HG03342 (cell line): ENCODE measurements at regions not wholly inside any gene's neighbourhood (a gene's known extent, or its start where the extent isn't known, plus 50 kb on each side); places are given as distances from the start of the nearest gene placed in this dataset.
"Not testable (repeated sequence)": the region's sequence is repeated elsewhere in the genome, so short reads cannot be mapped to it uniquely, and the experiment has no call there.

Experiments used
- ATAC-seq: cut with Tn5 transposase; IDR thresholded peaks from one replicate; pipeline ENCODE4 v1.9.1; 2021; ENCODE audit warnings: mild to moderate bottlenecking, moderate library complexity; ENCODE audit not compliant: unreplicated experiment

DNA sequence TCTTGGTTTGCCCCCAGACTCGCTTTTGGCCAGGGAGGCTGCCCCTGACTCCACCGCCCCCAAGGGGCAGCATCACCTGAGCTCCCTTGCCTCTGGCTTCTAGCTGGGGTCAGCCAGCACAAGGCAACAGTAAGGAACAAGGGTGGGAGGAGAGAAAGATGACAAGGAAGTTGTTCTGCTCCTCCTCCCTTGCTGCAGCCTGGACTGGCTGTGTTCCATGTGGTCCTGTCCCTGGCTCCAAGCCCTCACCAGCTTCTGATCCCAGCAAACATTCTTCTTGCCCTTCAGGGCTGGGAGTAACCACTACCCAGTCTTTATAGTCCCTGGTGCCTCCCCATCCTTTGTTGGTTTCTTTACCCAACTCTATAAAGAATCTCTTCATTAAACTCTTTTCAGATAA, 100.3 kb upstream of the SPIN1 start:
- ATAC-seq, result no peak

DNA sequence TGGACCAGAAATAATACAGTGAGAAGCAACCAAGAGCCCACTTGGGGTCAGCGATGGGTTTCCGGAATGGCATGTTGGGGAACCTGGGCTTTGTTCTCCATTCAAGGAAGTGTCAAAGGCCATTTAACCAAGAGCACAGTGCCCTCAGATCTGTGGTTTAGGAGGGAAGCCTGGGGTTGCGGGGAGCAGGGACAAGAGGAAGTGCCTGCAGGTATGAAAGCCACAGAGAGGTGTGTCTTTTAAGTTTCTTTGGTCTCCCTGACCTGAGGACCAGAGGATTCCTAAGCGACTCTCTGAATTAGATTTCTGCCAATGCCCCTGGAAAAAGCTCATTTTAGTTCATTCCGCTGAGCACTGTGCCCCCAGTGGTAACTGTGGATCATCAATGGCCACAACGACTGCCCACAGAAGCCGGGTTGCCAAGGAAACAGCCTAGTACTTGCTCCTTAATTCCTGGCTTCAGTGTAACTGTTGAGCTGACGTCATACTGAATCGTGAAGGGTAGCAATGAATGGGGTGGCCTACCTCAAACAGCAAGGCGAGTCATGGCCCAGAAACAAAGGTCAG, 107.3 kb upstream of the SPIN1 start:
- no peak for ATAC-seq

DNA sequence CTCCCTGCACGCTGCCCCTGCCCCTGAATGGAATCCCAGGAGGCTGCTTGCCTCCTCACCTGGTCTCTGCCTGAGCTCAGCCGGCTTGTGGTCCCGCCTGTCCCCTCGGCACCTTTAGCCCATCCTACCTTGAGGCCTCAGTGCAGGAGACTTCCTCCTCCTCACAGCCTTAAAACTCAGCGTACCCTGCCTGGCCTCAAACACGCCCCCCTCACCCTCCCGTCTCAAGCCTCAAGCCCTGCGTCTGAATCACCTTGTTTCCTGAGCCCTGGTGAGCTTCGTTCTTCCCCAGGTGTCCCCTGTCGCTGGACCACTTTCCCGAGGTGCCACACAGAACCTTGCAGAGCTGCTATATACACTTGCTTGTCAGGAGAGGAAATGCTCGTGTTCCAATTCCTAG, 110.2 kb upstream of the SPIN1 start:
- no peak for ATAC-seq

DNA sequence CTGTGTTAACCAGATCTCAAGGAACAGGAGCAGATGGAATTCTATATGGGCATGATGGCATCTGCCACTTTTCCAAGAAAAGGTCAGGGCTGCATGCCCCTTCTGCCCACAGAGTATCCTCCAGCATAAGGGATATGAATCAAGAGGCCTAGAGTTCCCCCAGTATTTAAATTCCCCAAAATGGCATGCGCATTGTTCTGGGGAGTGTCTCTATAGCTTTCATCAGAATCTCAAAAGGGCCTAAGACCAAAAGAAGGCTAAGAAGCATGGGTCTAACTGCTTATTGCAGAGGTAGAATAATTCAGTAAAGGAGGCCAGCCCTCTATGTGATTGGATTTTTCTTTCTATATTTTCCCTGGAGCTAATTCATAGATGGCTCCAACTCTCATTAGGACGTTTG, 114.2 kb upstream of the SPIN1 start:
- no peak for ATAC-seq

DNA sequence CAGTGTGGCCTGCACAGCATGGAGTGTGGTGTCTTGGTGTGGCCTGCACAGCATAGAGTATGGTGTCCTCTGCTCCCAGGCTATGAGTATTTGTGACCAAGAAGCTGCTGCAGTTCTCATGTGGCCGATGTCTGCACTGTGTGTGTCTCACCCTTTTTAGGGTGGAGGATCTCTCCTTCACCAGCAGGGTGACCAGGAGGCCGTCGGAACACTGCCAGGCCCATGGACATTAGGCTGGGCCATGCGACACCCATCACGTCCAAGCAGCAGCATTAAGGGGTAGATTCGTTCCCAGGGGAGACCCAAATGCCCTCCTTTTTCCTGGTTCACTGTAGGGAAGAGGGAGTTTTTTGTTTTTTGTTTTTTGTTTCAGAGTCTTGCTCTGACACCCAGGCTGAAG, 115.3 kb upstream of the SPIN1 start:
- ATAC-seq, result no peak

DNA sequence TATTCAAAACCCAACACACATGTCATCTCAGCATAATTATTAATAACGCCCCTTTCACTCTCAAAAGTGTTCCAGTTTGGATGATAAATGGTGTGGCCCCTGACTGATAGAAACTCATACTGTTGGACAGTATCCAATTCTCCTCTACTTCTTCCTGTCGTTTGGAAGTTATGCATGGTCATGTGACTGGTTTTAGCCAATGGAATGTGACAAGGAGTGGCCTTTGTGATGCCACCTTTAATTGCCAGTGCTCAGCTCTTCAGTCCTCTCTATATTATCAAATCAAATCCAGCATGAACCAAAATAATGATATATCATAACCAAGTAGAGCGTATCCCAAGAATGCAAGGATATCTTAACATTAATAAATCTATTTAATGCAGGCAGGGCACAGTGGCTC, 117.8 kb upstream of the SPIN1 start:
- ATAC-seq, result no peak

DNA sequence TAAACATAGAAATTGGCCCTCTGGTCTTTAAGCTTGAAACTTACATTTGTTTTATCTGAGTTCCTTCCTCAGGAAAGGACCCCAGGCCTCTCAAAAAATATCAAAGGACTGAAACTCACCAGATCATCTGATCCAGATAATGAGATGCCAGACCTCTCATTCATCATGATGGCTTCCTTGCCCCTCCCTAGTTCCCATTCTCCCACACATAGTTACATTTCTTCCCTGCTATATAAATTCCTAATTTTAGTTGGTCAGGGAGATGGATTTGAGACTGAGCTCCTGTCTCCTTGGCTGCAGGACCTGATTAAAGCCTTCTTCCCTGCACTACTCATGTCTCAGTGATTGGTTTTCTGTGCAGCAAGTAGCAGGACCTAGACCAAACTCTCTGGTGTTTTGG, 119.4 kb upstream of the SPIN1 start:
- ATAC-seq, result no peak

DNA sequence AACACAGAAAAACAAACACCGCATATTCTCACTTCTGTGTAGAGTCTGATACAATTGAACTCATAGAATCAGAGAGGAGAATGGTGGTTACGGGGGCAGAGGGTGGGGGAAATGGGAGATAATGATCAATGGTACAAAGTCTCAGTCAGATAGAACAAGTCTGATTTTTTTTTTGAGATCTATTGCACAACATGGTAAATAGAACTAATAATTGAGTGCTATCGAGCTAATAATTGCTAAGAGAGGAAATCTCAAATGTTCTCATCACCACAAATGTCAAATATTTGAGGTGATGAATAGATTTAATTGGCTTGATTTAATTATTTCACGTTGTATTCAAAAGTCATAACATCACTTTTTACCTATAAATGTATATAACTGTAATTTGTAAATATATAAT, 121.0 kb upstream of the SPIN1 start:
- no peak for ATAC-seq

DNA sequence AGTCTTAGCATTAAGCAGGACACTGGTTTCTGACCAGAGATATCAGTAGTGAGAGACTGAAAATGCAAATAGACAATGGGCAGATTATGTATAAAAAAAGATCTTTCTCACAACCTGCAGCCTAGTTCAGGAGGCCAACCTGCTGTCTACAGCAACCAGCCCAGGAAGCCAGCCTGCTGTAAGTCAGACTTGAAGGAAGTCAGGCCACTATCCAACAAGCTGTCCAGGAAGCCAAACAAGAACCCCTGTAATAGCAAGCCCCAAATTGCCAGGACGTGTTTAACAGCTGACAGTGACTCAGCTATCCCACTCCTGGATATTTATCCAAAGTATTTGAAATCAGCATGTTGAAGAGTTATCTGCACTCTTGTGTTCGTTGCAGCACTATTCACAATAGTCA, 121.8 kb upstream of the SPIN1 start:
- ATAC-seq, result no peak

DNA sequence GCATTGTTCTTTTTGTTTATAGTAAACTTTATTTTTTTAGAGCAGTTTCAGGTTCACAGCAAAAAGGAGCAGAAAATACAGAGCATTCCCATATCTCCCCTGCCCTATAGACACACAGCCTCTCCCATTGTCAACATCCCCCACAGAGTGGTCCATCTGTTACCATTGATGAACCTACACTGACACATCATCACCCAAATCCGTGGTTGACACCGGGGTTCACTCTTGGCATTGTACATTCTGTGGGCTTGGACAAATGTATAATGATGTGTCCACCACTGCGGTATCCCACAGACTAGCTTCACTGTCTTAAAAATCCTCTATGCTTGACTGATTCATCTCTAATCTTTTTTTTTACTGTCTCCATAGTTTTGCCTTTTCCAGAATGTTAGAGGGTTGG, 120.7 kb upstream of the SPATA31C2 start:
- ATAC-seq, result no peak

DNA sequence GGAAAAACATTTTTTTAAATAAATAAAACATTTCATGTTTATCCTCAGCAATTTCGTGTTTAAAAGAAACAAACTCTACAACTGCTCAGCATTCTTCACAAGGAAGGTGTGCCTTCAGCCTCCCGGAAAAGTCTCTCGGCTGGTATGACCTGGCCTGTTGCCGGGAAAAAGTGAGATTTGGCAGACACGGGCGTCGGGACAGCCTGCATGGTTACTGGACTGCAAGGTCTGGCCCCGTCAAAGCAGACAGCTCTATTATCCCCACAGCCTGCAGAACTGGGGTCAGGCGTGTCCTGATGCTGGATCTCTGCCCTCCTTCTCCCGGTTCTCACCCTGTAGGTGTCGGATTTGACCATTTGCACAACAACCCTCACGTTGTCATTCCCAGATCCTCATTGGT, 120.3 kb upstream of the SPATA31C2 start:
- no peak for ATAC-seq

DNA sequence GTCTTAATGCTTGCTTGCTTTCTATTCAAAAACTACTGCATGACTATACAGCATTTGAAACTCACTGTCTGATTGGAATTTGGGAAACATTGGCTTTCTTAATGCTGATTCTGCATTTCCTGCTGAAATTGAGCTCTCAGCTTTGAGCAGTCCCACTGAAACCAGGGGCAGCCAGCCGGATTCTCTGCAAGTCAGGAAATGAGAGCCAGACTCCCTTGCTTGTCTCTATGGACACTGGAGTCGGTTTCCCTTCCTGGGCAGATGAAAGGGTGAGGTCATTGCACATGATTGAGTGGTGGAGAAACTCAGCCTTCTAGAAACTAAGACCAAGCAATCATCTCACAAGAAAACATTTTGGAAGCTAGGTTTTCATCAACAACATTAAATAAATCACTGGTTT, 119.7 kb upstream of the SPATA31C2 start:
- no peak for ATAC-seq

DNA sequence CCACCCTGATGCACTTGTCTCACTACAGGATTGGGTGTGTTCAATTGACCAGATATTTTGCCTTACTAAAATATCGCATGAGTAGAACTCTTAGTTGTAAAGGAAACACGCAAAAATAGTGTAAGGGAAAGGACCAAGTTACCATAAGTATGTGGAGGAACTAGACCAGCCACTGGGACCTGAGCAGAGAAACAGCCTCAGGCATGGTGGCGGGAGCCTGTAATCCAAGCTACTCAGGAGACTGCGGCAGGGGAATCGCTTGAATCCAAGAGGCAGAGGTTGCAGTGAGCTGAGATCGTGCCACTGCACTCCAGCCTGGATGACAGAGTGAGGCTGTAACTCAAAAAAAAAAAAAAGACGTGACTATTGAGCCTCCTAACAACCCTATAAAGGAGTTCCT, 117.9 kb upstream of the SPATA31C2 start:
- ATAC-seq, result no peak

DNA sequence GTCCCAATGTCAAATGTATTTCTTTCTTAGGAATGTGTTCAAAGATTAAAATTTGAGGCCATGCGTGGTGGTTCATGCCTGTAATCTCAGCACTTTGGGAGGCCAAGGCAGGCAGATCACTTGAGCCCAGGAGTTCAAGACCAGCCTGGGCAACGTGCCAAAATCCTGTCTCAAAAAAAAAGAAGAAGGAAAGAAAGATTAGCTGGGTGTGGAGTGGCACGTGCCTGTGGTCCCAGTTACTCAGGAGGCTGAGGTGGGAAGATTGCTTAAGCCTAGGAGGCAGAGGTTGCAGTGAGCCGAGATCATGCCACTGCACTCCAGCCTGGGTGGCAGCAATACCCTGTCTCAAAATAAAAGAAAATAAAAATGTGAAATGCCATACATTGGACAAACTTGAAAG, 117.5 kb upstream of the SPATA31C2 start:
- not testable (repeated sequence) for ATAC-seq

DNA sequence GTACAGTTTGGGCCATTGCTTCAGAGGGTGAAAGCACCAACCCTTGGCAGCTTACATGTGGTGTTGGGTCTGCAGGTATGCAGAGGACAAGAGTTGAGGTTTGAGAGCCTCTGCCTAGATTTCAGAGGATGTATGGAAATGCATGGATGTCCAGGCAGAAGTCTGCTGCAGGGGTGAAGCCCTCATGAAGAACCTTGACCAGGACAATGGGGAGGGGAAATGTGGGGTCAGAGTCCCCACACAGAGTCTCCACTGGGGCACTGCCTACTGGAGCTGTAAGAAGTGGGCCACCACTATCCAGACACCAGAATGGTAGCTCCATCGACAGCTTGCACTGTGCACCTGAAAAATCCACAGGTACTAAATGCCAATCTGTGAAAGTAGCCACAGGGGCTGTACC, 113.6 kb upstream of the SPATA31C2 start:
- ATAC-seq, result no peak

DNA sequence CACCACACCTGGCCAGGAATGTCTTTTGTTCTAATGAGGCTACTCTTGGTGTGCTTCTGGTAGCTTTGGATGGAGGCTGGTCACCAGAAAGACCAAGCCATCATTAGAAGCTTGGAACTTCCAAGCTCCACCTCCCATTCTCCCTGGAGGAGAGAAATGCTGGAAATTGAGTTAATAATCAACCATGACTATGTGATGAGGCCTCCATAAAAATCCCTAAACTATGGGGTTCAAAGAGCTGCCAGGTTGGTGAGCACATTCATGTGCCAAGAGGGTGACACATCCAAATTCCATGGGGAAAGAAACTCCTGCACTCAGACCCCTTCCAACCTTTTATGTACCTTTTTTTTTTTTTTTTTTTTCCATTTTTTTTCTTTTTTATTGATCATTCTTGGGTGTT, 105.5 kb upstream of the SPATA31C2 start:
- ATAC-seq, result no peak

DNA sequence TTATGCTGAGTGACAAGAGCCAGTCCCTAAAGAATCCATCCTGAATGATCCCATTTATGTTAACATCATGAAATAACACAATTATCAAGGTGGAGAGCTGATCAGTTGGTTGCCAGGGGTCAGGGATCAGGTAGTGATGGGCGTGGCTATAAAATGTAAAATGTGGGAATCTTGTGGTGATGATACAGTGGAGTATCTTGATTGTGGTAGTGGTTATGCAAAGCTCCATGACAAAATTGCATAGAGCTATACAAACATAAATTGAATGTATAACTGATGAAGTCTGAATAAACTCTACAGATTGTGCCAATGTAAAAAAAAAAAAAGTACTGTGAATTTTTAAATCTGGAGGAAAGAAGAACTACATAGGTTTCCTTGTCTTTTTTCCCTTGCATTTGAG, 104.6 kb upstream of the SPATA31C2 start:
- no peak for ATAC-seq

DNA sequence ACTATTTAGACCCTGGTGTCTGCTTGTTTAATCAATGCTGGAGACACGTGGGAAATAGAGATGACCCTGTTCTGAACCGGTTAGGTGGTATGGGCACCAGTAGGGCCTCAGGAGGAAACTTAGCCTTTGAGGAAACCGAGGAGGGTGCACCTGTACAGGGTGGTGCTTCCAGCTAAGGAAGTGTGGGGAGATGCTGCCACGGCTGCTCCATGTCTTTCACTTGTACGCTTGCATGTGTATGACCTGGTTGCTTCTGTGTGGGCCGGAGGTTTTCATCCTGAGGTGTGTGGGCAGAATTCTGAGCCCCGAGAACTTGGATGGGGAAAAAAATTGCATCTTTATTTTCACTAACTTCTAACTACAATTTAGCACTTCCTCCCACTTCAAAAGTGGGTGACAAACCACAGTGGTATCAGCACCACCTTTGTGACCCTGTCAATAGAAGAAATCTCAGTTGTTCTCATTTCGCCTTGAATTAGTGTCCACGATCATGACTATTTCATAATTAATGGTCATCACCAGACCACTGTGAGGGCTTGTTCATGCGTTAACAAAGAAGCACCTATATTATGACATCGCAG, 99.8 kb upstream of the SPATA31C2 start:
- ATAC-seq, result no peak

DNA sequence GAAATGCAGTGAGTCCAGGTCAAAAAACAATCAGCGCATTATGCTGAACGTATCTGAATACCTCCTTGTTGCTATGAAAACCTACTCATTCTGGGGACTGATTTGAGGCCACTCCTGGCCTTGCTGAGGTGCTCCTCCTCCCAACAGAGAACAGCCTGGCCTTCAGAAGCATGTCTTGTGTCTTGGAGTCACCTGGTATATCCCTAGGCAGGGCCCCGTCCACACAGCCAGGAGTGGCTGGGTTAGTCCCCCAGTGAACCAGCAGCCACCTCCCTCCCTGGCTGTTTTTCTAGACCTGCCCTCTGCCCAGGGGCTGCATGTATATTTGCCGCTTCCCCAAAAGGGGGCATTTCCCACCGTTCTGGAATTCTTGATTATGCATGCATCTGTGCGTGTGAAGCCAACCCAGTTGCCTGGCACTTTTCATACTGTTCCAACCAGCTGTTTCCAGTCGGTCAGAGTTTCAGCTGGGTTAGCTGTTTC, 99.2 kb upstream of the SPATA31C2 start:
- ATAC-seq, result no peak

DNA sequence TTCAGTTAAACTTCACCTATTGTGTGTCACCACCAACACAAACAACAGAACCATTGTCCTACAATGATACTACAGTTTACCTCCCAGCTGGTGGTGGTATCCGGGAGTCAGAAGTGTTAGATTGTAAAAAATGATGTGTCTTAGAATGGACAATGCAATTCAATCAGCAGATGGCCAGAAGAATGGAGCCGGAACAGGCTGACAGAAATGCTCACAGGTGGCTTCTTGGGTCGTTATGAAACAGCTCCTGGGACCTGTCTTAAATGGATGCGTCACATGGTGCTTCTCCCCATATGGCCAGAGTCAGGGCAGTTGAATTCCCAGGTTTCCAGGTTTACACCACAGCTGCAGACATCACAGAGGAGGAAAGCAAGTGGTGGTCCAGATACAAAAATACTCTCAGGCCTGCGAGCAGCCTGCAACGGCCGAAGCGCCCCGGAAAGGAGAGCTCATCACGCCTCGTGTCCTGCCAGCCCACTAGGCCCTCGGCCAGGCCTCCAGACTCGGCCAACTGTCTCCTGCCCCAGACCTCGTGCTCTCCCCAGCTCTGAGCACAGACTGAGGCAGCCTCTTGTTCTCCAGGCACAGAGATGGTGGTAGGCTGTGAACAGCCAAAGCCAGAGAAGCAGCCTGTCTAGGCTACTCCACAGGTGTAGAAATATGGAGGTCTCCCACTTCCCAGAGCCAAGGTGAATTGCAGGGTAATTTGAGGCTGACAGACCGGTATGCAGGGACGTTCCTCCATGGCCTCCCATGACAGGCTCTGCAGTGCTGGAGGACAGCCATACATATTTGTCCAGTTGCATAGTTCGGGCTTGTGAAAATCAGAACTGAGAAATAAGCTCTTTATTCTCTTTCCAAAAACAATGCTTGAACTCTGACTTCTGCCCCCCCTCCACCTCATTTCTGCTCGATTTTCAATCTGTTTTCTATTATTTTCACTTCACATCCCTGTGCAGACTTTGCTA, 98.5 kb upstream of the SPATA31C2 start:
- ATAC-seq, result no peak

DNA sequence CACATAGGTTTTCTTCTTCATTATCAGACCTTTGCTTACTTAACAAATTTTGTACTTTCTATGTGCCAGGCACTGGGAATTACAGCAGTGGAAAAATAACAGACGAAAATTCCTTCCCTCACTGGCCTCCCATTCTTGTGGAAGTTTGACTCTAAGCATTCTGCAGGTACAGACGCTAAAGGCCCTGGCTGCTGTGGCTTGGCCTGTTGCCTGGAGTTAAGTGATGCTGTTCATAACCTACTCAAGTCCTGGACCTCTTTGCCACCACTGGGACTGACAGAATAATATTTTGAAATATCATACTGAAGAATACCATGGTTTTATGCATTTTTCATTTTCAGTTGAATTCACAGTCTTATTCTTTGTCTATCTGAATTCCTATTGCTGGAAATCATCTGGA, 97.3 kb upstream of the SPATA31C2 start:
- no peak for ATAC-seq

DNA sequence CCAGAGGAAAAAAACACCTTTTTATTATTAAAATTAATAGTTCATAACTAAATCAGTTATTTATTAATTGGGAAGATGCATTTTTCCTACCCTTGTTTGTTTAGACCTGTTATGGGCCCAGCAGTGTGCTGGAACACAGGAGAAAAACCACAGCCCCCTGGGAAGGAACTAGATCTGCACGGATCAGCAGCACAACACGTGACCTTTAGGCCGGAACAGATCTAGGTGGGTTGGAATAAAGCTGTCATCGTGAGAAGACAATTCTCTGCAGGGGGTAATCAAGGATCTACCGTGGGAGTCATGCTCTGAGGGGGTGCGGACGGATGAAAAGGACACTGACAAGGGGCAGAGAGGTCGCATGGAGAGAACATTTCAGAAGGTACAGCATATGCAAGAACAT, 95.8 kb upstream of the SPATA31C2 start:
- no peak for ATAC-seq
